SU-DHL-6 (cell line): ENCODE measurements at regions not wholly inside any gene's neighbourhood (a gene's known extent, or its start where the extent isn't known, plus 50 kb on each side); places are given as distances from the start of the nearest gene placed in this dataset.

Experiments used
- H2AFZ ChIP-seq: fragments of 200-600 bp; sonication (generic); 2 replicates; pipeline ENCODE4 v1.6.1; 2014; ENCODE audit warnings: low read depth, mild to moderate bottlenecking, moderate library complexity, mixed read lengths, antibody characterized with exemption, low read length; ENCODE audit not compliant: severe bottlenecking
- H3F3A ChIP-seq: fragments of 200-600 bp; shearing (Covaris generic); 2 replicates; pipeline ENCODE4 v1.6.0; 2016; ENCODE audit warnings: antibody characterized with exemption, mild to moderate bottlenecking; ENCODE audit not compliant: insufficient read depth
- H3K27ac ChIP-seq: fragments of 200-600 bp; sonication (generic); 2 replicates; pipeline ENCODE4 v1.5.1; 2016; ENCODE audit warnings: low read depth, mild to moderate bottlenecking, low read length, moderate library complexity, mixed read lengths
- H3K27me3 ChIP-seq: fragments of 200-600 bp; sonication (generic), shearing (Covaris generic); 2 replicates; pipeline ENCODE4 v1.6.0; 2014; ENCODE audit warnings: mild to moderate bottlenecking, low read length
- H3K36me3 ChIP-seq: fragments of 200-600 bp; sonication (generic); 2 replicates; pipeline ENCODE4 v1.6.1; 2014; ENCODE audit warnings: mild to moderate bottlenecking, low read length, mixed read lengths
- H3K4me2 ChIP-seq: fragments of 300-600, 200-600 bp; shearing (Covaris generic), sonication (generic); 2 replicates; pipeline ENCODE4 v1.6.0; 2014; ENCODE audit warnings: low read length, low read depth, mild to moderate bottlenecking; ENCODE audit not compliant: poor library complexity, severe bottlenecking
- H3K4me3 ChIP-seq: fragments of 200-600 bp; sonication (generic); 2 replicates; pipeline ENCODE4 v1.5.1; 2014; ENCODE audit warnings: antibody characterized with exemption, low read length, mild to moderate bottlenecking, mixed read lengths; ENCODE audit not compliant: insufficient read depth, poor library complexity, severe bottlenecking
- H3K79me2 ChIP-seq: fragments of 200-600 bp; sonication (generic); 2 replicates; pipeline ENCODE4 v1.6.1; 2014; ENCODE audit warnings: mild to moderate bottlenecking, low read length, moderate library complexity; ENCODE audit not compliant: insufficient read depth
- H3K9ac ChIP-seq: fragments of 200-600 bp; sonication (generic); 2 replicates; pipeline ENCODE4 v1.7.0; 2014; ENCODE audit warnings: mild to moderate bottlenecking, low read length
- H3K9me2 ChIP-seq: fragments of 200-600 bp; sonication (generic); replicated peaks from 2 replicates; pipeline ENCODE4 v1.6.1; 2014; ENCODE audit warnings: low read length; ENCODE audit not compliant: insufficient read depth
- H3K9me3 ChIP-seq: fragments of 200-600 bp; sonication (generic); 2 replicates; pipeline ENCODE4 v1.6.1; 2014; ENCODE audit warnings: low read length, mixed read lengths; ENCODE audit not compliant: insufficient read depth
- H4K20me1 ChIP-seq: fragments of 200-600 bp; sonication (generic); 2 replicates; pipeline ENCODE4 v1.6.1; 2014; ENCODE audit warnings: low read depth, mild to moderate bottlenecking, antibody characterized with exemption, low read length, moderate library complexity, mixed read lengths
- CTCF ChIP-seq: fragments of 200-600 bp; sonication (generic); IDR thresholded peaks from one replicate; pipeline ENCODE4 v1.5.1; 2017; ENCODE audit warnings: antibody characterized with exemption, mild to moderate bottlenecking, low read length, moderate library complexity; ENCODE audit not compliant: insufficient read depth, poor library complexity, severe bottlenecking
- EZH2phosphoT487 ChIP-seq: fragments of 200-600 bp; sonication (generic), shearing (Covaris generic); conservative IDR thresholded peaks from 2 replicates; pipeline ENCODE4 v1.6.1; 2018; ENCODE audit warnings: mild to moderate bottlenecking, antibody characterized with exemption, low read length, moderate library complexity, mixed read lengths

GRCh38 chr5:33310451-33310850, 130.3 kb upstream of the TARS1 start:
- H3K9ac ChIP-seq = no peak overlapping the region
- no peaks in the 10 kb centered on the region for H3K79me2 ChIP-seq
- no peaks in the 10 kb centered on the region for H3K27me3 ChIP-seq
- no peaks in the 10 kb centered on the region for H3K36me3 ChIP-seq
- no peaks in the 10 kb centered on the region for H4K20me1 ChIP-seq
- no peak overlapping the region for H2AFZ ChIP-seq
- no peak overlapping the region for H3K27ac ChIP-seq
- no peaks in the 10 kb centered on the region for H3F3A ChIP-seq
- H3K9me3 ChIP-seq = no peaks in the 10 kb centered on the region
- H3K9me2 ChIP-seq = no peaks in the 10 kb centered on the region
- no peak overlapping the region for H3K4me2 ChIP-seq
- TF ChIP-seq EZH2phosphoT487 (no peak), CTCF (no peak)
- no peak overlapping the region for H3K4me3 ChIP-seq

GRCh38 chr5:33311893-33312292, 128.9 kb upstream of the TARS1 start:
- H3K27ac ChIP-seq = no peak overlapping the region
- TF ChIP-seq EZH2phosphoT487 (no peak), CTCF (no peak)
- no peaks in the 10 kb centered on the region for H3F3A ChIP-seq
- no peaks in the 10 kb centered on the region for H3K79me2 ChIP-seq
- no peak overlapping the region for H3K4me3 ChIP-seq
- no peaks in the 10 kb centered on the region for H3K9me3 ChIP-seq
- no peaks in the 10 kb centered on the region for H3K9me2 ChIP-seq
- no peaks in the 10 kb centered on the region for H3K36me3 ChIP-seq
- H3K9ac ChIP-seq = no peak overlapping the region
- H3K4me2 ChIP-seq = no peak overlapping the region
- H3K27me3 ChIP-seq = no peaks in the 10 kb centered on the region
- no peaks in the 10 kb centered on the region for H4K20me1 ChIP-seq
- no peak overlapping the region for H2AFZ ChIP-seq

- H3K9me3 ChIP-seq = no peaks in the 10 kb centered on the region
- H3K4me3 ChIP-seq = no peak overlapping the region
- H3K27me3 ChIP-seq = no peaks in the 10 kb centered on the region
- no peak overlapping the region for H3K4me2 ChIP-seq
- H3K27ac ChIP-seq = no peak overlapping the region
- no peaks in the 10 kb centered on the region for H3K79me2 ChIP-seq
- H3K9me2 ChIP-seq = no peaks in the 10 kb centered on the region
- H4K20me1 ChIP-seq = no peaks in the 10 kb centered on the region
- TF ChIP-seq EZH2phosphoT487 (no peak), CTCF (no peak)
- no peaks in the 10 kb centered on the region for H3F3A ChIP-seq
- H3K36me3 ChIP-seq = no peaks in the 10 kb centered on the region
- H3K9ac ChIP-seq = no peak overlapping the region
- H2AFZ ChIP-seq = no peak overlapping the region
Measured at GRCh38 chr5:33312571-33313549, 127.9 kb upstream of the TARS1 start.
